HG03575 (cell line): ENCODE measurements at regions not wholly inside any gene's neighbourhood (a gene's known extent, or its start where the extent isn't known, plus 50 kb on each side); places are given as distances from the start of the nearest gene placed in this dataset.
A peak's percentile ranks its signal among the peaks of the same experiment; 100 is the strongest.
"Not testable (repeated sequence)": the region's sequence is repeated elsewhere in the genome, so short reads cannot be mapped to it uniquely, and the experiment has no call there.

Source experiments
- ATAC-seq: cut with Tn5 transposase; IDR thresholded peaks from one replicate; pipeline ENCODE4 v1.9.1; 2021; ENCODE audit not compliant: unreplicated experiment, insufficient number of reproducible peaks, low FRiP score; ENCODE audit errors: extremely low read depth

GRCh38 chr13:99071666-99072065 is 93.8 kb upstream of the DOCK9 start:
- no peak for ATAC-seq

GRCh38 chr13:99072356-99072755 is 94.5 kb upstream of the DOCK9 start:
- no peak for ATAC-seq

- ATAC-seq: no peak
These were observed 95.1 kb upstream of the DOCK9 start for GRCh38 chr13:99072941-99073340.

DNA sequence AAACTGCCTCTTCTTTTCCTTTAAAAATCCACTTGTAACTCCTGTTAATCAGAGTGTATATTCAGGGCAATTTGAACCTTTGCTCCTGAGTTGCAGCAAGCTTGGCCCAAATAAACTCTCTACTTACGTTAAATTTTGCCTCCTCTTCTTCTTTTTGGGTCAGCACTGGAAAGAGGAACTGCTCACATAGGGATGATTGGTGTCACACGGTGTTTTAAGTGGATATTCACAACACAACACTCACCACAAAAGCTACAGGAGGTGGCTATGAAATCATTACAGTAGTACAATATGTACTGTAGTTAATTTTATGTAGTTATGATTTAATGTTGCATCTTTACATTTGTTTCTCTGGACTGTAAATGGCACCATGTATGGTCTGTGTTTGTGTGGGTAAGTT is 96.8 kb upstream of the DOCK9 start:
- no peak for ATAC-seq

GRCh38 chr13:99075268-99076191 is 97.7 kb upstream of the DOCK9 start:
- peak; percentile 76 for ATAC-seq

DNA sequence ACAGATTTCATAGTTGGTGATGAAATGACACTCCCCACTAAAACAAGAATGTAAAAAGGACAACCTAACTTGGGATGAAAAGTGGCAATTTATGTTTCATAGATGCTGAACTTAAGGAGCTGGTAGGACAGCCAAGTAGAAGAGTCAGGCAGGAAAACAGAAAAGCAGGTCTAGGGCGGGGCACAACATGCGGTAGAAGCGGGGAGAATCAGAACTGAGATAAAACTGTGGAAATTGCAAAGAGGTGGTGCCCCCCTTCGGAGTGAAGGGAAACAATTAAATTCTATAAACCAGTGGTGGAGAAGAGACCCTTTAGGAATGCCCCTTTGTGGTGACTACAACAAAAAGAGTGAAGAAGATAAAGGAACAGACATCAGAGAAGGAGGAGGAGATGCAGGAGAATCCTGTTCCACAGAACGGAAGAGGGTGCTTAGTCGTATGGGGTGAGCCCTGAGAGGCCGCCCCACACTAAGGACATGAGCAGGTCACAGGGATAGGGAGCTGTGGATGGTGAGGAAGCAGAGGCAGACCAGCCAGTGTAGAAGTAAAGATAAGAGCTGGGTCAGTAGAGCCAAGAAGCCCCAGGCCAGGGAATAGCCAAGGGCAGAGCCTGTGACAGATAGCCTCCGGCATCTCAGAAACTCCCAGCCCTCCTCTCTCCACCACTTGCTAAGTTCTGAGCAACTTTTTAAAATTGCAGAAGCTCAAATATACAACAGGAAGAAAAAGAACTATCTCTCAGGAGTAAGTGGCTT is 100.3 kb upstream of the DOCK9 start:
- no peak for ATAC-seq

- no peak for ATAC-seq
These were observed 102.3 kb upstream of the DOCK9 start for GRCh38 chr13:99080131-99080530.

DNA sequence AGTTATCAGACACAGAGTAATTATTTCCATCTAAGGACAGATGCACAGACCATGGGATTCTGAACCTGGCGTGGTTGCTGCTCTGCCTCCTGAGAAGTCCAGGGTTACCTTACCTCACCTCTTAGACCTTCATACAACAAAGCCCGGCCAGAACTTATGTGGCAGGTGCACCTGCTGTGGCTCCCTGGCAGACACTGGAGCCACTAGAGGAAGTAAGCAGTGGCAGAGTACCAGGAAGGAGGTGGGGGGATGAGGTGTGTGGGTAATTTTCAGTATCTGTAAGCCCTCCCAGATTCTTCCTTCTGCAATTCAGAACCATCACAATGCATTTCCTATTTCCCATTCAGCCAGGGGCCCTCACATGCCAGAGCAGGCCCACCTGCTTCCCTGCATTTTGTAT is 106.1 kb upstream of the DOCK9 start:
- ATAC-seq: no peak

DNA sequence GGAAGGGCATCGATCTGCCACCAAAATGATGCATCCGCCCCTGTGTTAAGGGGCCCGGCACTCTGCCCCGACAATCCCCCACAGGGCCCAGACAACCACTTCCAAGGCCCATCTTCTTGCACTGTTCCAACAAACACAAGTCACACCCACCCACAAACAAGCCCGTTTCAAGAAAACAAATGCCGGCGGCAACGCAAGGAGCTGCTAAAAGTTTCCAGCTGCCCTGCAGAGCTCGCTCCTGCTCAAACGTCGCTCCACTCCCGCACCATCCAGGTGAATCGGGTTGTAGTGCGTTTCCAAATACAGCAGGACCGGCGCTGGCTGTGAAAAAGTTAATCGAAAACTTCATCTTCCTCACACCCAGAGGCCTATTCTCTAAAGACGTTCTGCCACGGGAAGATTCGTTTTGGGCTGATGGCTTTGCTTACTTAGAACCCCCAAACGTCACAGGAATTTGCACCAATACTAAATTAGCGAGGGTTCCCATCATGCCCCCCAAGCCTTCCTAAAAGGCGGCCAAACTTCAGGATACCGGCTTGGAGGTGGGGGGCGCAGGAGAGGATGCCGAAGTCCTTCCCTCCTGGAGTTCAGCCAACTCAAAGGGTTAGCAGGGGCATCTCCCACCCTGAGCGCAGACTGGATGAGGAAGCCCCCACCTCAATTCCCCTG is 107.4 kb upstream of the DOCK9 start:
- no peak for ATAC-seq

DNA sequence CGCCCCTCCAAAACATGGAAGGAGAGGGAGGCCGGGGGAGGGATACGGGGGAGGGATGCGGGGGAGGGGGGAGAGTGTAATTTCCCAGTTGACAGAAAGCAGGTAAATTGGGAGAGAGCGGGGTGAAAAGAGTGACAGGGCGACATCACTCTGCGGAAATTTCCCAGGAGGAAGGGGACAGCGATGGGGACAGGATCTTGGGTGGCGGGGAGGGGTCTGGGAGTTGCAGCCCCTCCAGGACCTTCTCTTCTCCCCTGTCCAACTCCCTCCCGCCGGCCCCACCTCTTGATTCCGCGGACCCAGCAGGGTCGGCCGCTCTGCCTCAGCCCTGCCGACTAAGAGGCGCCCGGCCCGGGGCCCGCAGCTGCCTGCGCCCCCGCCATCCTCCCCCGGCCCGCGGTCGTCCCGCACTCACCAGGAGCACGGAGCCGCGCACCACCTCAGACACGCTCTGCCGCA is 108.0 kb upstream of the DOCK9 start:
- no peak for ATAC-seq

GRCh38 chr13:99086267-99087097 is 108.6 kb upstream of the DOCK9 start:
- no peak for ATAC-seq

DNA sequence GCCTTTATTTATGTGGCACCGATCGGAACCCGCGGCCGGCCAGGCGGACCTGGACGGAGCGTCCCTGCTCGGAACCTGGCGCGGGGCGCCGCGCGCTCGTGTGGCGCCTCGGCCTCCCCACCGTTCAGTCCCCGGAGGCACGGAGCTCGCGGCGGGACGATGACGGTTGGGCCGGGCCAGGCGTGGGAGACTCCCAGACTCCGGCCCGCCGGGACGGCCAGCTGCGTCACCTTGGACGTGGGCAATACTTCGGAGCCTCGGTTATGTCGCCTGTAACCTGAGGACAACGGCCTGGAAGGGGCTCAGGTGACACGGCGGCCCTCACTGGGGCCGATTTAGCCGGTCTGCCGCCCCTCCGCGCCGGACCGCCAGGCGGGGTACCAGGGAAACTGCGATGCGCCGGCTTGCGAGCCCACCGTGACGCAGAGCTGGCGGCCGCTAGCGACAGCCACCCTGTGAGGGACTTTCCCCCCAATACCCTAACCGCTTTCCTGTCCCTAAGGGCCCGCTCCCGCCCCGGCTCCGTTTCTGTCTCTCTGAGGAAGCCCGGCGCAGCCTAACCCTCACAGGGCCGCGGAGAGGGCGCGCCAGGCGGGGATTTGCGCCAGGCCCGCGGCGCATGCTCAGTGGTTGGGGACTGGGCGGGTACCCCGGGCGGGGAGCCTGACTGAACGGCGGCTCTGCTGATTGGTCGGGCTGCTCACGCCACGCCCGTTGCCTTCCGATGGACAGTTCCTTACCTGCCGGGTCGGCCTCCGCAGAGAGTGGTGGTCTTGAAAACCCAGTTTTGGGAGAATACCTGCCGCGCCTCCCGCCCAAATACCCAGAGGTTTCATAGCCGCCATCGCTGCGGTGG is 109.5 kb upstream of the DOCK9 start:
- ATAC-seq: peak; percentile 55

DNA sequence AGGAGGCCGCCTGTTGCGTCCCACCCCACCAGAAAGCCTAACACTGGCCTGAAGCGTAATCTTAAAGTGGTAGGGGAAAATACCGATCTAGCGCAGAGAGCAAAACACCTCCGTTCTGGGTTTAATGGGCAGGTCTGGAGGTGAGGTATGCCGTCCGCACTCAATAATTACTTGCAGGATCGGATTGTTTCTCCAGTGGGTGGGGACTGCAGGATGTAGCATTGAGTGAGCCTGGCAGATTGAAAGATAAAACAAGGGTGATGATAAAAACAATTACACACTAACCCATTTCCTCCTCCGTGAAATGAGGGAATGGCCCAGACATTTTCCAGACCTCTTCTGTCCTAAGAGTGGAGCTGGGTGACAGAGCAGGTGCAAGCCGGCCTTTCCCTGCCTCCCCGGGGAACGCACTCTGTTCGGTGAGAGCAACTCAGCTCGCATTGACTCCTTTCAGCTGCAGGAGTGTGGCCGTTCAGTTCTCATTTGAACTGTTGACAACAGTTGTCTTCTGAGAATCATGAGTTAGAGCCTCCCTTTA is 110.2 kb upstream of the DOCK9 start:
- peak; percentile 22 for ATAC-seq

DNA sequence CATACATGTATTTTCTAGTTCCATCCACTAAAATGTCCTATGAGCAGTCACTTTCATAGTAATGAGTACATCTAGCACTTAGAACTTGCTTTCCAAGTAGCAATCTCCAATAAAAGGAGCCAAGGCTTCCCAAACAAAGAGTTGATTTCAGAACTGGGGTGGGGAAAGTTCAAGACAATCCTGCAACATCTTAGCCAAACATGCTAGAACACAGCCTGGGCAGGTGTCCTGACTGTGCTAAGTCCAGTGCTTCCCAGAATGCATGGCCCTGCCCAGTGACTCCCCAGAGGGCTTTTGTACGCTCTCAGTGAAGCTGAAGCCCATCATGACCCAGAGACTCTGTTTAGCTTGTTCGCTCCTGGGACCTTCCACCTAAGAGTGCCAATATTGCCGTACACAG is 106.7 kb upstream of the UBAC2 start:
- no peak for ATAC-seq

DNA sequence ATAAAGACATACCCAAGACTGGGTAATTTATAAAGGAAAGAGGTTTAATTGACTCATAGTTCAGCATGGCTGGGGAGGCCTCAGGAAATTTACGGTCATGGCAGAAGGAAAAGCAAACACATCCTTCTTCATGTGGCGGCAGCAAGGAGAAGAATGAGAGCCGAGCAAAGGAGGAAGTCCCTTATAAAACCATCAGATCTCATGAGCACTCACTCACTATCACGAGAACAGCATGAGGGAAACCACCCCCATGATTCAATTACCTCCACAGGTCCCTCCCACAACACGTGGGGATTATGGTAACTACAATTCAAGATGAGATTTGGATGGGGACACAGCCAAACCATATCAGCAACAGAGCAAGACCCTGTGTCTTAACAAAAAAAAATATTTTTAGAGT is 98.8 kb upstream of the UBAC2 start:
- not testable (repeated sequence) for ATAC-seq

GRCh38 chr13:99103536-99103935 is 97.1 kb upstream of the UBAC2 start:
- no peak for ATAC-seq

- ATAC-seq: no peak
These were observed 96.3 kb upstream of the UBAC2 start for GRCh38 chr13:99104396-99104795.

- ATAC-seq: no peak
These were observed 95.5 kb upstream of the UBAC2 start for GRCh38 chr13:99105160-99105559.
